K562 (cell line): ENCODE measurements at regions not wholly inside any gene's neighbourhood (a gene's known extent, or its start where the extent isn't known, plus 50 kb on each side); places are given as distances from the start of the nearest gene placed in this dataset.

Experiments
- ATAC-seq: fragments of 200-7000 bp; cut with Tn5 transposase; 3 replicates; pipeline ENCODE4 v1.9.1; 2020; ENCODE audit warnings: moderate library complexity
- BruUV-seq: library from RNA; stranded (reverse); fragments of 400-500 nt; replicated peaks from 2 replicates; lab custom pipeline; 2021; lab: Mats Ljungman, UMichigan
- CTCF ChIA-PET: fragments of 300-600 bp; formaldehyde crosslinking; extraction: SDS; loops from one replicate; lab custom pipeline; 2021; ENCODE audit warnings: low intra/inter-chr PET ratio; lab: Yijun Ruan, JAX
- POLR2A ChIA-PET: fragments of 300-600, 350-650 bp; sonication (Branson Sonifier 250); formaldehyde crosslinking; extraction: SDS; loops from one replicate; lab custom pipeline; 2021; ENCODE audit warnings: antibody characterized with exemption, inconsistent platforms; lab: Yijun Ruan, JAX
- DNase-seq, 4 experiments: peaks; one replicate each; pipeline versions ENCODE4 v3.0.0 to v3.0.0-alpha.2; 2011 to 2018; ENCODE audit warnings: low spot score in 3 of 4, mixed read lengths in 3 of 4; ENCODE audit errors: extremely low read depth in 1 of 4
- FAIRE-seq: peaks from 2 replicates; lab custom pipeline; 2011; peaks lifted over from hg19 to GRCh38; lab: Jason Lieb, UNC
- H2AFZ ChIP-seq: 2 replicates; pipeline ENCODE4 v1.6.0; 2011; ENCODE audit warnings: low read depth, low read length, control low read depth, inconsistent platforms
- H3K27ac ChIP-seq: fragments of 200-600 bp; 3 replicates; pipeline ENCODE4 v1.8.0; 2011; ENCODE audit warnings: low read depth, mild to moderate bottlenecking, control low read depth, inconsistent platforms, low read length, moderate library complexity, mixed read lengths; ENCODE audit errors: extremely low read depth
- H3K27me3 ChIP-seq, 2 experiments: fragments of 300-600 bp in 1 of 2; 2 replicates in 1 of 2; 3 replicates in 1 of 2; pipeline versions ENCODE4 v1.6.0 to v1.8.0; 2011; ENCODE audit warnings: inconsistent platforms in 2 of 2, low read length in 2 of 2, mild to moderate bottlenecking in 1 of 2, mixed read lengths in 1 of 2, moderate library complexity in 1 of 2; ENCODE audit not compliant: control insufficient read depth in 2 of 2, insufficient read depth in 2 of 2
- H3K36me3 ChIP-seq: fragments of 300-600 bp; 3 replicates; pipeline ENCODE4 v1.8.0; 2011; ENCODE audit warnings: mild to moderate bottlenecking, low read length, inconsistent platforms; ENCODE audit not compliant: control insufficient read depth, insufficient read depth
- H3K4me1 ChIP-seq, 2 experiments: fragments of 200-600 bp in 1 of 2; replicated peaks in 1 of 2; 2 replicates in 1 of 2; 3 replicates in 1 of 2; pipeline versions ENCODE4 v1.5.1 to v1.8.0; 2011; ENCODE audit warnings: inconsistent platforms in 2 of 2, low read length in 2 of 2, mild to moderate bottlenecking in 1 of 2, mixed read lengths in 1 of 2, moderate library complexity in 1 of 2; ENCODE audit not compliant: control insufficient read depth in 2 of 2, insufficient read depth in 2 of 2
- H3K4me2 ChIP-seq: 2 replicates; pipeline ENCODE4 v1.6.1; 2011; ENCODE audit warnings: low read length, control low read depth, inconsistent platforms, mixed read lengths; ENCODE audit not compliant: insufficient read depth
- H3K4me3 ChIP-seq: fragments of 200-600 bp; sonication (generic), shearing (Covaris generic); 2 replicates; pipeline ENCODE4 v1.5.1; 2016; ENCODE audit warnings: control low read depth, inconsistent platforms
- H3K79me2 ChIP-seq: fragments of 200-600 bp; 3 replicates; pipeline ENCODE4 v1.8.0; 2011; ENCODE audit warnings: low read length, inconsistent platforms; ENCODE audit not compliant: control insufficient read depth, insufficient read depth
- H3K9ac ChIP-seq, 2 experiments: 2 replicates each; pipeline versions ENCODE4 v1.6.0 to v1.6.1; 2011; ENCODE audit warnings: low read depth in 2 of 2, low read length in 2 of 2, control low read depth in 1 of 2, inconsistent platforms in 1 of 2, mild to moderate bottlenecking in 1 of 2, mixed read lengths in 1 of 2; ENCODE audit not compliant: insufficient read depth in 1 of 2
- H3K9me1 ChIP-seq: one replicate; pipeline ENCODE4 v1.6.0; 2011; ENCODE audit warnings: inconsistent platforms, mild to moderate bottlenecking, low read length, moderate library complexity; ENCODE audit not compliant: control insufficient read depth, insufficient read depth
- H3K9me3 ChIP-seq: replicated peaks from 2 replicates; pipeline ENCODE4 v1.5.1; 2011; ENCODE audit warnings: low read depth, low read length, inconsistent platforms; ENCODE audit not compliant: control insufficient read depth, insufficient read depth
- H4K20me1 ChIP-seq: replicated peaks from 2 replicates; pipeline ENCODE4 v1.6.1; 2011; ENCODE audit warnings: low read length, inconsistent platforms, mixed read lengths; ENCODE audit not compliant: control insufficient read depth, insufficient read depth
- FOXK1 ChIP-seq: sonication (generic); formaldehyde crosslinking; IDR thresholded peaks from 2 replicates; pipeline ENCODE4 v1.8.0; 2022; ENCODE audit warnings: missing genetic modification reagents, mild to moderate bottlenecking, borderline replicate concordance
- HDAC2 ChIP-seq: fragments of 450-650 bp; IDR thresholded peaks from 2 replicates; pipeline ENCODE4 v1.6.1; 2016; ENCODE audit warnings: mild to moderate bottlenecking
- KAT8 ChIP-seq: fragments of 450-650 bp; IDR thresholded peaks from 2 replicates; pipeline ENCODE4 v1.6.1; 2016; ENCODE audit warnings: low read depth, mild to moderate bottlenecking
- NUFIP1 ChIP-seq: fragments of 450-650 bp; IDR thresholded peaks from 2 replicates; pipeline ENCODE4 v1.6.1; 2018; ENCODE audit not compliant: partially characterized antibody
- PHB2 ChIP-seq: fragments of 450-650 bp; IDR thresholded peaks from 2 replicates; pipeline ENCODE4 v1.6.1; 2017; ENCODE audit warnings: low read depth
- RERE ChIP-seq: sonication (generic); formaldehyde crosslinking; IDR thresholded peaks from 2 replicates; pipeline ENCODE4 v1.8.0; 2023; ENCODE audit warnings: missing genetic modification reagents, mild to moderate bottlenecking, borderline replicate concordance
- ZKSCAN3 ChIP-seq: fragments of 250-450 bp; sonication (Bioruptor Pico); IDR thresholded peaks from 2 replicates; pipeline ENCODE4 v1.4.0; 2020
- ZNF445 ChIP-seq: fragments of 250-450 bp; sonication (Bioruptor Pico); IDR thresholded peaks from 2 replicates; pipeline ENCODE4 v1.4.0; 2020; ENCODE audit warnings: low read depth, mild to moderate bottlenecking, moderate library complexity
- ZNF699 ChIP-seq: fragments of 250-450 bp; sonication (Bioruptor Pico); IDR thresholded peaks from 2 replicates; pipeline ENCODE4 v1.8.0; 2021; ENCODE audit warnings: mild to moderate bottlenecking, moderate library complexity; ENCODE audit not compliant: insufficient replicate concordance
- ZNF785 ChIP-seq: fragments of 250-450 bp; sonication (Bioruptor Pico); IDR thresholded peaks from 2 replicates; pipeline ENCODE4 v1.4.0; 2020; ENCODE audit warnings: mild to moderate bottlenecking
- WGBS: fragments of 100-300 bp; shearing (Covaris generic); methylation state at CpG from one replicate; pipeline ENCODE4 v1.1.6; 2016; ENCODE audit warnings: low coverage, mixed read lengths; ENCODE audit not compliant: insufficient coverage; ENCODE audit errors: missing lambda C conversion rate; 5-methylcytosine and 5-hydroxymethylcytosine counted together
- in situ Hi-C: fragments of 300-500 bp; cut with MboI; formaldehyde crosslinking; loops from 4 replicates; pipeline ENCODE4 v1.15.0; 2018; ENCODE audit warnings: inconsistent platforms, mixed read lengths
- intact Hi-C: fragments of 100-400 bp; cut with micrococcal nuclease; formaldehyde crosslinking; loops from 2 replicates; pipeline ENCODE4 v1.14.2; 2022
- TF ChIP-seq, protein P1 (sequence below): fragments of 250-450 bp; sonication (Bioruptor Pico); IDR thresholded peaks from 2 replicates; pipeline ENCODE4 v1.5.1; 2021; ENCODE audit warnings: mild to moderate bottlenecking

GRCh38 chr12:40587970-40588369 is 104.3 kb upstream of the CNTN1 start:
- H4K20me1 ChIP-seq: no peaks in the 10 kb centered on the region
- ATAC-seq (no peak), FAIRE-seq (no peak), DNase-seq (no peak)
- no peaks in the 10 kb centered on the region for H3K9me1 ChIP-seq
- H3K4me2 ChIP-seq: no peak overlapping the region
- no peaks in the 10 kb centered on the region for H3K27me3 ChIP-seq
- ChIA-PET CTCF (no interaction called here), POLR2A (no interaction called here)
- no peak overlapping the region for H3K4me3 ChIP-seq
- TF ChIP-seq FOXK1 (CRISPR knock-in tag) (no peak), HDAC2 (no peak), NUFIP1 (no peak), ZNF445 (no peak), KAT8 (no peak), ZNF699 (CRISPR knock-in tag) (no peak)
- no TSS peak for BruUV-seq
- H2AFZ ChIP-seq: no peak overlapping the region
- H3K9ac ChIP-seq: no peak overlapping the region
- 0% methylated on average over 3 of the region's 3 CpGs for whole genome bisulfite sequencing
- H3K36me3 ChIP-seq: no peaks in the 10 kb centered on the region
- no peak overlapping the region for H3K27ac ChIP-seq
- H3K9me3 ChIP-seq: no peaks in the 10 kb centered on the region
- no peaks in the 10 kb centered on the region for H3K4me1 ChIP-seq
- H3K79me2 ChIP-seq: no peaks in the 10 kb centered on the region
- intact Hi-C loops (no loop called here), in situ Hi-C loops (no loop called here)

- Histone ChIP-seq H3K27ac (no peak overlapping the region), H3K4me2 (no peak overlapping the region), H2AFZ (no peak overlapping the region), H3K9ac (no peak overlapping the region), H3K9me3 (no peaks in the 10 kb centered on the region), H3K36me3 (no peaks in the 10 kb centered on the region), H3K4me3 (no peak overlapping the region), H3K27me3 (no peaks in the 10 kb centered on the region), H3K4me1 (no peaks in the 10 kb centered on the region), H4K20me1 (no peaks in the 10 kb centered on the region), H3K79me2 (no peaks in the 10 kb centered on the region), H3K9me1 (no peaks in the 10 kb centered on the region)
- ATAC-seq (no peak), DNase-seq (no peak), FAIRE-seq (no peak)
- POLR2A ChIA-PET: no interaction called here
- CTCF ChIA-PET: no interaction called here
- WGBS: 2% methylated on average over 3 of the region's 3 CpGs
- no TSS peak for BruUV-seq
- in situ Hi-C loops: no loop called here
- intact Hi-C loops: no loop called here
- TF ChIP-seq RERE (CRISPR knock-in tag) (no peak), ZKSCAN3 (no peak), PHB2 (no peak), ZNF785 (CRISPR knock-in tag) (no peak)
- TF ChIP-seq, protein P1, sequence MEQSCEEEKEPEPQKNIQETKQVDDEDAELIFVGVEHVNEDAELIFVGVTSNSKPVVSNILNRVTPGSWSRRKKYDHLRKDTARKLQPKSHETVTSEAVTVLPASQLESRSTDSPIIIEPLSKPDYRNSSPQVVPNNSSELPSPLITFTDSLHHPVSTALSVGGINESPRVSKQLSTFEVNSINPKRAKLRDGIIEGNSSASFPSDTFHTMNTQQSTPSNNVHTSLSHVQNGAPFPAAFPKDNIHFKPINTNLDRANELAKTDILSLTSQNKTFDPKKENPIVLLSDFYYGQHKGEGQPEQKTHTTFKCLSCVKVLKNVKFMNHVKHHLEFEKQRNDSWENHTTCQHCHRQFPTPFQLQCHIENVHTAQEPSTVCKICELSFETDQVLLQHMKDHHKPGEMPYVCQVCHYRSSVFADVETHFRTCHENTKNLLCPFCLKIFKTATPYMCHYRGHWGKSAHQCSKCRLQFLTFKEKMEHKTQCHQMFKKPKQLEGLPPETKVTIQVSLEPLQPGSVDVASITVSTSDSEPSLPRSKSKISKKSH: no peak
Measured at GRCh38 chr12:40597133-40597532, 95.1 kb upstream of the CNTN1 start.
